Cardiac muscle cell (in vitro differentiated cells and primary cell): ENCODE measurements at regions not wholly inside any gene's neighbourhood (a gene's known extent, or its start where the extent isn't known, plus 50 kb on each side); places are given as distances from the start of the nearest gene placed in this dataset.
"Not testable (repeated sequence)": the region's sequence is repeated elsewhere in the genome, so short reads cannot be mapped to it uniquely, and the experiment has no call there.

ENCODE experiments used
- DNase-seq, 2 donors: peaks; one replicate each; pipeline versions ENCODE4 v3.0.0 to v3.0.0-alpha.2; 2010 to 2017; ENCODE audit warnings: low read depth in 1 of 2, low spot score in 1 of 2
- H3K27ac ChIP-seq: fragments of 200-600 bp; sonication (generic); 2 replicates; pipeline ENCODE4 v1.5.1; 2016
- H3K27me3 ChIP-seq: fragments of 200-600 bp; sonication (generic); 2 replicates; pipeline ENCODE4 v1.6.0; 2016; ENCODE audit warnings: control low read depth
- H3K36me3 ChIP-seq: fragments of 200-600 bp; sonication (generic); 2 replicates; pipeline ENCODE4 v1.5.1; 2016; ENCODE audit warnings: control low read depth
- H3K4me1 ChIP-seq: fragments of 200-600 bp; sonication (generic); 2 replicates; pipeline ENCODE4 v1.8.1; 2017; ENCODE audit warnings: low read depth, mild to moderate bottlenecking, mixed run types
- H3K4me3 ChIP-seq: fragments of 200-600 bp; sonication (generic); 2 replicates; pipeline ENCODE4 v1.5.1; 2016; ENCODE audit warnings: mild to moderate bottlenecking
- H3K9me3 ChIP-seq: fragments of 200-600 bp; sonication (generic); 2 replicates; pipeline ENCODE4 v1.5.1; 2017; ENCODE audit warnings: low read depth, mild to moderate bottlenecking, control low read depth

- not testable (repeated sequence) for H3K27ac ChIP-seq, H3K27me3 ChIP-seq, H3K4me3 ChIP-seq, H3K36me3 ChIP-seq, H3K4me1 ChIP-seq, DNase-seq
- peaks cover 15% of the 10 kb centered on the region for H3K9me3 ChIP-seq
Measured at GRCh38 chr21:10348150-10348549, 173.2 kb upstream of the TPTE start.

- H3K27ac ChIP-seq, DNase-seq, H3K36me3 ChIP-seq, H3K27me3 ChIP-seq, H3K4me1 ChIP-seq, H3K4me3 ChIP-seq: not testable (repeated sequence)
- H3K9me3 ChIP-seq, result peaks cover 13% of the 10 kb centered on the region
Measured at GRCh38 chr21:10354851-10355578, 166.4 kb upstream of the TPTE start.

DNA sequence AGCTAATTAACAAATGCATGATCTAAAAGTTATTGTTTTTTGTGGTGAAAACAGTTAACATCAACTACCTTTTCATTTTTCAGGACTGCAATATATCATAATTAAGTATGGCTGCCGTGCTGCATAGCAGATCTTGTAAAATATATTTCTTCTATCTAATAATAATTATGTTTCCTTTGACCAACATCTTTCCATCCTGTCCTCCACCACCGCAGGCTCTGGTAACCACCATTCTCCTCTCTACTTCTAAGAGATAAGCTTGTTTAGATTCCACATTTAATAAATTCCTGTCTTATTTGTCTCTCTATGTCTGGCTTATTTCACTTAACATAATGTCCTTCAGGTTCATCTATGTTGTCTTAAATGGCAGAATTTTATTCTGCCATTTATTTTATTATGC lies 162.3 kb upstream of the TPTE start:
- H3K9me3 ChIP-seq, result peaks cover 18% of the 10 kb centered on the region
- not testable (repeated sequence) for H3K27ac ChIP-seq, H3K4me3 ChIP-seq, H3K36me3 ChIP-seq, DNase-seq, H3K4me1 ChIP-seq, H3K27me3 ChIP-seq

DNA sequence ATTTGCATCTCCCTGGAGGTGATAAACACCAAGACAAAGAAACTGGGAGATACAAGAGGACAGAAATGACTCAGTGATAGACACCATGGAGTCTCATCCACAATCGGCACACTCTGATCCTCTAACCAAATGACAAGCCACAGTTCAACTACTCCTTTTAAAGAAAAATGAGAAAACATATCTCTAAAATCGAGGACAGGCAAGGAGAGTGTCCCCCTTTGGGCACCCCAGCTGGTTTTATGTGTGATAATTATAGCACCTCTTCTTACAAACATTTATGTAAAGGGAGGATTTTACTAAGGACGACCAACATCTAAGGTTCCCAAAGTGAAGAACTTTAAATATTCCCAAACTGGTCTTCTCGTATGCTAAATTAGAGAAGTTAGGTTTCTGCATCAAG lies 161.5 kb upstream of the TPTE start:
- H3K27ac ChIP-seq, H3K27me3 ChIP-seq, H3K4me1 ChIP-seq, H3K4me3 ChIP-seq, DNase-seq, H3K36me3 ChIP-seq: not testable (repeated sequence)
- H3K9me3 ChIP-seq, result peaks cover 16% of the 10 kb centered on the region

DNA sequence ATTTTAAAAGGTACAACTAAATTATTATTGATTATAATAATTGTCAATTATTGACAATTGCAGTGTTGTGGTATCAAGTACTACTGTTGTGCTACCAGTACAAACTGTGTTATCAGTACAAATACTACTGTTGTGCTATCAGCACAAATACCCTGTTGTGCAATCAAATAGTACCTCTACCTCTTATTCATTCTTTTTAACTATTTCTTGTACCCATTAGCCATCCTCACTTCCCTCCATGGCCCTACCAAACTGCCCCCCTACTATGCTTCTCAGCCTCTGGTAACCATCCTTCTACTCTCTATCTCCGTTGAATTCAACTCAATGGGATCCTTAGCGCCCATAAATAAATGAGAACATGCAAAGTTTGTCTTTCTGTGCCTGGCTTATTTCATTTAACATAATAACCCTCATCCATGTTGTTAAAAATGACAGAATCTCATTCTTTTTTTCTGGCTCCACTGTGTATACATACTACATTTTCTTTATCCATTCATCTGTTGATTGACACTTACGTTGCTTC lies 160.1 kb upstream of the TPTE start:
- not testable (repeated sequence) for H3K4me1 ChIP-seq, H3K27ac ChIP-seq, H3K27me3 ChIP-seq, H3K4me3 ChIP-seq, DNase-seq, H3K9me3 ChIP-seq, H3K36me3 ChIP-seq

- not testable (repeated sequence) for H3K9me3 ChIP-seq, H3K4me3 ChIP-seq
Measured at GRCh38 chr21:10362816-10363215, 158.6 kb upstream of the TPTE start.

DNA sequence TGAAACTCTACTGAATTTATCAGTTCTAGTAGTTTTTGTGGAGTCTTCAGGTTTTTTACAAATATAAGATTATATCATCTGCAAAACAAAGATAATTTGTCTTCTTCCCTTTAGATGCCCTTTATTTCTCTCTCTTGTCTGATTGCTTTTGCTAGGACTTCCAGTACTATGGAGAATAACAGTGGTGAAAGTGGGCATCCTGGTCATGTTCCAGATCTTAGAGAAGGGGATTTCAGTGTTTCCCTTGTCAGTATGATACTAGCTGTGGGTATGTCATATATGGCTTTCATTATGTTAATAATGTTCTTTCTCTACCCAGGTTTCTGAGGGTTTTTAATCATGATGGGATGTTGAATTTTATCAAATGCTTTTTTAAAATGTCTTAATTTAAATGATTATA lies 158.1 kb upstream of the TPTE start:
- H3K9me3 ChIP-seq, H3K27me3 ChIP-seq, H3K36me3 ChIP-seq, H3K4me1 ChIP-seq, H3K4me3 ChIP-seq, H3K27ac ChIP-seq, DNase-seq: not testable (repeated sequence)

More at GRCh38 chr21:10362816-10363215, 158.6 kb upstream of the TPTE start:
- H3K36me3 ChIP-seq, H3K4me1 ChIP-seq, H3K27ac ChIP-seq, H3K27me3 ChIP-seq, DNase-seq: not testable (repeated sequence)

DNA sequence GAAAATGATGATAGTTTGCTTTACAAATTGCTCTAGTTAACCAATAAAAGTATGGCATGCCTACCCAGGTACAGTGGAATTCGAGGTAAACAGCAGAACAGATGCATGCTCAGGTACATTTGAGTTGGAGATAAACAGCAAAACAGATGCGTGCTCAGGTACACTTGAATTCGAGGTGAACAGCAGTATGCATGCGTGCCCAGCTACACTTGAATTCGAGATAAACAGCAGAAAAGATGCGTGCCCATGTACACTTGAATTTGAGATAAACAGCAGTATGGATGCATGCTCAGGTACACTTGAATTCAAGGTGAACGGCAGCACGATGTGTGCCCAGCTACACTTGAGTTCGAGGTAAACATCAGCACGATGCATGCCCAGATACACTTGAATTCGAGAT lies 155.2 kb upstream of the TPTE start:
- not testable (repeated sequence) for H3K4me1 ChIP-seq

GRCh38 chr21:10367586-10367985 lies 153.8 kb upstream of the TPTE start:
- H3K36me3 ChIP-seq, H3K27me3 ChIP-seq, H3K27ac ChIP-seq, DNase-seq, H3K4me1 ChIP-seq, H3K9me3 ChIP-seq, H3K4me3 ChIP-seq: not testable (repeated sequence)

More for the DNA sequence above, 155.2 kb upstream of the TPTE start:
- DNase-seq, H3K27ac ChIP-seq, H3K36me3 ChIP-seq, H3K9me3 ChIP-seq, H3K4me3 ChIP-seq, H3K27me3 ChIP-seq: not testable (repeated sequence)

- H3K9me3 ChIP-seq, H3K4me3 ChIP-seq, DNase-seq, H3K4me1 ChIP-seq, H3K27ac ChIP-seq, H3K27me3 ChIP-seq, H3K36me3 ChIP-seq: not testable (repeated sequence)
Measured at GRCh38 chr21:10368323-10368798, 153.0 kb upstream of the TPTE start.

DNA sequence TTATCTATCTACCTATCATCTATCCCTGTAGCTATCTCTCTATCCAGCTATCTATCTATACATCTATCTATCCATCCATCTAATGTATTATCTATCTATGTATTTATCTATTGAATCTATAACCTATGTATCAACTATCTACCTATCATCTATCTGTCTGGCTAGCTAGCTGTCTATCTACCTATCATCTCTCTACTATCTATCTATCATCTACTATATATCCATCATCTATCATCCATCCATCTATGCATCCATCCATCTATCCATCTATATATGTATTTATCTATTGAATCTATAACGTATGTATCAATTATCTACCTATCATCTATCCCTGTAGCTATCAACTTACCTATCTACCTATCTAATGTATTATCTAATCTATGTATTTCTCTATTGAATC lies 152.1 kb upstream of the TPTE start:
- not testable (repeated sequence) for H3K27me3 ChIP-seq, DNase-seq, H3K4me1 ChIP-seq

GRCh38 chr21:10377758-10378157 lies 143.6 kb upstream of the TPTE start:
- H3K27ac ChIP-seq, H3K9me3 ChIP-seq, DNase-seq, H3K4me3 ChIP-seq, H3K4me1 ChIP-seq, H3K36me3 ChIP-seq, H3K27me3 ChIP-seq: not testable (repeated sequence)

More for the DNA sequence above, 152.1 kb upstream of the TPTE start:
- H3K36me3 ChIP-seq, H3K9me3 ChIP-seq, H3K4me3 ChIP-seq, H3K27ac ChIP-seq: not testable (repeated sequence)

GRCh38 chr21:10379816-10380215 lies 141.6 kb upstream of the TPTE start:
- not testable (repeated sequence) for DNase-seq, H3K27ac ChIP-seq, H3K36me3 ChIP-seq, H3K4me1 ChIP-seq, H3K27me3 ChIP-seq, H3K4me3 ChIP-seq
- H3K9me3 ChIP-seq, result peaks cover 12% of the 10 kb centered on the region

- not testable (repeated sequence) for H3K4me3 ChIP-seq, H3K4me1 ChIP-seq, H3K27me3 ChIP-seq, DNase-seq, H3K36me3 ChIP-seq, H3K27ac ChIP-seq
- H3K9me3 ChIP-seq, result peaks cover 15% of the 10 kb centered on the region
Measured at GRCh38 chr21:10381687-10382060, 139.7 kb upstream of the TPTE start.
